ENCODE measurements at regions not wholly inside any gene's neighbourhood (a gene's known extent, or its start where the extent isn't known, plus 50 kb on each side); places are given as distances from the start of the nearest gene placed in this dataset.

GRCh38 chr10:25695586-25695985, 238.4 kb upstream of the MYO3A start:
- TF ChIP-seq CTCF (IDR thresholded peaks at IDR 0.05): no peak
- TF ChIP-seq POLR2A (IDR thresholded peaks at IDR 0.05): no peak
